H9 (cell line): ENCODE measurements at regions not wholly inside any gene's neighbourhood (a gene's known extent, or its start where the extent isn't known, plus 50 kb on each side); places are given as distances from the start of the nearest gene placed in this dataset.
"Not testable (repeated sequence)": the region's sequence is repeated elsewhere in the genome, so short reads cannot be mapped to it uniquely, and the experiment has no call there.

Source experiments
- DNase-seq: peaks from one replicate; pipeline ENCODE4 v3.0.0-alpha.2; 2017
- H2AFZ ChIP-seq: one replicate; pipeline ENCODE4 v1.6.1; 2013; ENCODE audit warnings: mild to moderate bottlenecking, low read length, control low read depth, moderate library complexity
- H2AK5ac ChIP-seq: 2 replicates; pipeline ENCODE4 v1.6.1; 2013; ENCODE audit warnings: low read length, control low read depth, mixed read lengths; ENCODE audit not compliant: insufficient read length
- H2BK120ac ChIP-seq: one replicate; pipeline ENCODE4 v1.6.1; 2013; ENCODE audit warnings: low read depth, mild to moderate bottlenecking, low read length, control low read depth, inconsistent platforms; ENCODE audit not compliant: poor library complexity, severe bottlenecking
- H2BK12ac ChIP-seq: 2 replicates; pipeline ENCODE4 v1.6.1; 2013; ENCODE audit warnings: low read length, control low read depth, mixed read lengths, low read depth; ENCODE audit not compliant: insufficient read length
- H2BK15ac ChIP-seq: 2 replicates; pipeline ENCODE4 v1.6.1; 2013; ENCODE audit warnings: low read depth, low read length, control low read depth
- H2BK20ac ChIP-seq: one replicate; pipeline ENCODE4 v1.6.1; 2013; ENCODE audit warnings: low read depth, mild to moderate bottlenecking, low read length, control low read depth, inconsistent platforms; ENCODE audit not compliant: poor library complexity, severe bottlenecking
- H2BK5ac ChIP-seq: 2 replicates; pipeline ENCODE4 v1.6.1; 2013; ENCODE audit warnings: low read length, control low read depth, mixed read lengths; ENCODE audit not compliant: insufficient read length
- H3K14ac ChIP-seq: 2 replicates; pipeline ENCODE4 v1.6.1; 2013; ENCODE audit warnings: low read length, control low read depth; ENCODE audit not compliant: insufficient read depth
- H3K18ac ChIP-seq: 2 replicates; pipeline ENCODE4 v1.6.1; 2013; ENCODE audit warnings: low read depth, mild to moderate bottlenecking, mixed read lengths, low read length, control low read depth; ENCODE audit not compliant: insufficient read length
- H3K23ac ChIP-seq: 2 replicates; pipeline ENCODE4 v1.6.1; 2013; ENCODE audit warnings: low read length, control low read depth, mixed read lengths, low read depth; ENCODE audit not compliant: insufficient read length
- H3K23me2 ChIP-seq: 2 replicates; pipeline ENCODE4 v1.6.1; 2013; ENCODE audit warnings: low read depth, mild to moderate bottlenecking, mixed read lengths, low read length, control low read depth; ENCODE audit not compliant: insufficient read length, poor library complexity, severe bottlenecking
- H3K27ac ChIP-seq: 2 replicates; pipeline ENCODE4 v1.5.1; 2013; ENCODE audit warnings: low read length, control low read depth, mixed read lengths, low read depth; ENCODE audit not compliant: insufficient read length
- H3K27me3 ChIP-seq: 2 replicates; pipeline ENCODE4 v1.6.1; 2013; ENCODE audit warnings: low read length, control low read depth, inconsistent platforms; ENCODE audit not compliant: insufficient read depth
- H3K4ac ChIP-seq: 2 replicates; pipeline ENCODE4 v1.6.1; 2013; ENCODE audit warnings: low read depth, mild to moderate bottlenecking, control low read depth, inconsistent platforms, low read length, moderate library complexity
- H3K4me1 ChIP-seq: 2 replicates; pipeline ENCODE4 v1.6.1; 2013; ENCODE audit warnings: low read length, control low read depth, inconsistent platforms; ENCODE audit not compliant: insufficient read depth
- H3K4me2 ChIP-seq: 2 replicates; pipeline ENCODE4 v1.6.1; 2013; ENCODE audit warnings: low read length, control low read depth, mixed read lengths; ENCODE audit not compliant: insufficient read length, insufficient read depth
- H3K56ac ChIP-seq: 2 replicates; pipeline ENCODE4 v1.6.1; 2013; ENCODE audit warnings: low read depth, mild to moderate bottlenecking, mixed read lengths, low read length, control low read depth; ENCODE audit not compliant: insufficient read length
- H3K79me1 ChIP-seq: 2 replicates; pipeline ENCODE4 v1.6.1; 2013; ENCODE audit warnings: low read depth, mild to moderate bottlenecking, moderate library complexity, low read length, control low read depth, inconsistent platforms; ENCODE audit not compliant: insufficient read depth, poor library complexity, severe bottlenecking
- H3K79me2 ChIP-seq: 2 replicates; pipeline ENCODE4 v1.6.1; 2013; ENCODE audit warnings: low read length, control low read depth, inconsistent platforms; ENCODE audit not compliant: insufficient read depth
- H3K9ac ChIP-seq: 2 replicates; pipeline ENCODE4 v1.6.1; 2013; ENCODE audit warnings: low read length, control low read depth, mixed read lengths; ENCODE audit not compliant: insufficient read length; ENCODE audit errors: extremely low read depth
- H3K9me3 ChIP-seq: one replicate; pipeline ENCODE4 v1.6.1; 2013; ENCODE audit warnings: low read depth, low read length, inconsistent platforms; ENCODE audit not compliant: control insufficient read depth
- H3T11ph ChIP-seq: one replicate; pipeline ENCODE4 v1.6.1; 2013; ENCODE audit warnings: mild to moderate bottlenecking, low read length, control low read depth, inconsistent platforms
- H4K20me1 ChIP-seq: one replicate; pipeline ENCODE4 v1.6.1; 2013; ENCODE audit not compliant: control insufficient read depth, insufficient read length, insufficient read depth
- H4K5ac ChIP-seq: 2 replicates; pipeline ENCODE4 v1.6.1; 2013; ENCODE audit warnings: low read depth, mild to moderate bottlenecking, mixed read lengths, low read length, control low read depth; ENCODE audit not compliant: insufficient read length
- H4K8ac ChIP-seq: replicated peaks from 2 replicates; pipeline ENCODE4 v1.6.1; 2013; ENCODE audit warnings: low read length, control low read depth, mixed read lengths, low read depth; ENCODE audit not compliant: insufficient read length
- H4K91ac ChIP-seq: 2 replicates; pipeline ENCODE4 v1.6.1; 2013; ENCODE audit warnings: low read depth, mild to moderate bottlenecking, moderate library complexity, mixed read lengths, low read length, control low read depth; ENCODE audit not compliant: insufficient read length
- H3K27ac Mint-ChIP-seq, 3 experiments: 2 replicates in 2 of 3; 3 replicates in 1 of 3; pipeline ENCODE4 v1.8.0; 2020 to 2021; ENCODE audit warnings: mixed read lengths in 3 of 3, mild to moderate bottlenecking in 1 of 3, moderate library complexity in 1 of 3
- H3K27me3 Mint-ChIP-seq: 2 replicates; pipeline ENCODE4 v1.8.0; 2021; ENCODE audit warnings: low read depth, mild to moderate bottlenecking, moderate library complexity, mixed read lengths
- H3K36me3 Mint-ChIP-seq, 3 experiments: 2 replicates in 2 of 3; 3 replicates in 1 of 3; pipeline ENCODE4 v1.8.0; 2020 to 2021; ENCODE audit warnings: low read depth in 3 of 3, mixed read lengths in 3 of 3; ENCODE audit not compliant: insufficient read depth in 1 of 3
- H3K4me1 Mint-ChIP-seq, 2 experiments: 2 replicates each; pipeline ENCODE4 v1.8.0; 2020; ENCODE audit warnings: mixed read lengths in 2 of 2
- H3K4me3 Mint-ChIP-seq, 2 experiments: 2 replicates in 1 of 2; 3 replicates in 1 of 2; pipeline ENCODE4 v1.8.0; 2020 to 2021; ENCODE audit warnings: mild to moderate bottlenecking in 2 of 2, mixed read lengths in 2 of 2, moderate library complexity in 1 of 2
- H3K9me3 Mint-ChIP-seq, 2 experiments: 2 replicates in 1 of 2; 3 replicates in 1 of 2; pipeline ENCODE4 v1.8.0; 2020; ENCODE audit warnings: mild to moderate bottlenecking in 2 of 2, mixed read lengths in 2 of 2, moderate library complexity in 1 of 2
- WGBS: extraction: QIAGEN DNeasy Blood & Tissue Kit; methylation state at CpG from one replicate; pipeline ENCODE4 v1.1.7; 2013; ENCODE audit warnings: missing lambda C conversion rate, low lambda C conversion rate, mixed read lengths; ENCODE audit not compliant: insufficient read length; ENCODE audit errors: extremely low coverage; 5-methylcytosine and 5-hydroxymethylcytosine counted together

DNA sequence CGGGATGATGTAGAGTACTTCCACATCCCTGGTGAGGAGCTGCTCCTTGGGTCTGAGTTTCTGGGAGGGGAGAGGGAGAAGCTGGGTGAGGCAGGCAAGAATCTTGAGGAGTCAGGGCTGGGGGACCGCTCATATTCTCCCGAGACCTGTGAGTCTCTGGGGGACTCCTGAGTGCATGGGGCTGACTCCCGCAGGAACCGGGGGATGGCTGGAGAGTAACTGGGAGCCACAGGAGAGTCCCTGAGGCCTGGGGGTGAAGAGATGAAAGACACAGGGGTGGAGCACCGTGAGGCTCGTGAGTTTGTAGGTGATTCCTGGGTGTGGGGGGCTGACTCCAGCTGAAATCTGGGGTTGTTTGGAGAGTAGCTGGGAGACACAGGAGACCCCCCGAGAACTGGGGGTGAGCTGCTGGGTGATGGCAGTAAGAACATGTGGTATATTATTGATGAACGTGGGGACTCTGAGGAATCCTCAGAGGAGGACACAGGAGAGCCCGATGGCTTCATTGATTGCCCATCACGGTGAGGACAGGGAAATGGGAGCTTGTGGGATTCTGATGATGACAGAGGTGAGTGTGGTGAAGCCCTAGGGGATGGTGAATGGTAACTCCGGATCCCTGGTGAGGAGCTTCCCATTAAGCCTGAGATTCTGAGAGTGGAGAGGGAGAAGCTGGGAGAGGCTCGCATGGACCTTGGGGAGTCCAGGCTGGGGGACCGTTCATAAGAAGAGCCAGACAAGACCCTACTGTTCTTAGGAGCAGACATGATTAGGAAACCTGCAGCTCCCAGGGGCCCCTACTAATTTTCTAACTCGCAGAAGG, 301.1 kb downstream of the CWH43 start:
- H2BK5ac ChIP-seq, H4K20me1 ChIP-seq, H4K8ac ChIP-seq, H3K27me3 ChIP-seq, H2BK15ac ChIP-seq, H4K91ac ChIP-seq, H2BK20ac ChIP-seq, H3K4me2 ChIP-seq, H3K27ac Mint-ChIP-seq, H3K23me2 ChIP-seq, H2AK5ac ChIP-seq, H3K18ac ChIP-seq, H3K56ac ChIP-seq, H3K4me1 ChIP-seq, H3K79me2 ChIP-seq, H3K23ac ChIP-seq, H3K27me3 Mint-ChIP-seq, H3K27ac ChIP-seq, H4K5ac ChIP-seq, H2AFZ ChIP-seq, H3T11ph ChIP-seq, DNase-seq, H3K4ac ChIP-seq, H2BK12ac ChIP-seq, H3K9ac ChIP-seq, H3K4me1 Mint-ChIP-seq, H3K79me1 ChIP-seq, H3K14ac ChIP-seq, H2BK120ac ChIP-seq: not testable (repeated sequence)
- no CpG with 5 or more reads among the region's 15 CpGs for WGBS
- Mint-ChIP-seq H3K9me3 (peaks cover 32 to 38% of the 10 kb centered on the region in 2 experiments), H3K36me3 (peaks cover 13 to 24% (median 23%) of the 10 kb centered on the region in 3 experiments), H3K4me3 (peak overlapping the region in 1 of 2 experiments; percentile 4; a peak in 1 of 5 replicates)
- peaks cover 29% of the 10 kb centered on the region for H3K9me3 ChIP-seq

GRCh38 chr4:49287893-49288292, 301.8 kb downstream of the CWH43 start:
- peaks cover 29% of the 10 kb centered on the region for H3K9me3 ChIP-seq
- not testable (repeated sequence) for H2BK5ac ChIP-seq, H3K27ac Mint-ChIP-seq, H3K4me1 ChIP-seq, H2BK120ac ChIP-seq, DNase-seq, H3K27me3 Mint-ChIP-seq, H4K20me1 ChIP-seq, H2AK5ac ChIP-seq, H4K5ac ChIP-seq, H3K23me2 ChIP-seq, H3K4me3 Mint-ChIP-seq, H3K4me1 Mint-ChIP-seq, H2BK12ac ChIP-seq, H3K14ac ChIP-seq, H2AFZ ChIP-seq, H3K4me2 ChIP-seq, H3K27ac ChIP-seq, H3K79me2 ChIP-seq, H2BK20ac ChIP-seq, H3K23ac ChIP-seq, H3K56ac ChIP-seq, H3K4ac ChIP-seq, H3K27me3 ChIP-seq, H3K9ac ChIP-seq, H3K18ac ChIP-seq, H2BK15ac ChIP-seq, H3T11ph ChIP-seq, H4K91ac ChIP-seq, H4K8ac ChIP-seq, H3K79me1 ChIP-seq
- Mint-ChIP-seq H3K9me3 (peaks cover 32 to 38% of the 10 kb centered on the region in 2 experiments), H3K36me3 (peaks cover 13 to 24% (median 23%) of the 10 kb centered on the region in 3 experiments)
- WGBS = no CpG with 5 or more reads among the region's 17 CpGs
